NCI-H146 (cell line): ENCODE measurements at regions not wholly inside any gene's neighbourhood (a gene's known extent, or its start where the extent isn't known, plus 50 kb on each side); places are given as distances from the start of the nearest gene placed in this dataset.
A peak's percentile ranks its signal among the peaks of the same experiment; 100 is the strongest.

Experiments
- DNase-seq: peaks from one replicate; lab custom pipeline; 2025; lab: John Stamatoyannopoulos, UW

DNA sequence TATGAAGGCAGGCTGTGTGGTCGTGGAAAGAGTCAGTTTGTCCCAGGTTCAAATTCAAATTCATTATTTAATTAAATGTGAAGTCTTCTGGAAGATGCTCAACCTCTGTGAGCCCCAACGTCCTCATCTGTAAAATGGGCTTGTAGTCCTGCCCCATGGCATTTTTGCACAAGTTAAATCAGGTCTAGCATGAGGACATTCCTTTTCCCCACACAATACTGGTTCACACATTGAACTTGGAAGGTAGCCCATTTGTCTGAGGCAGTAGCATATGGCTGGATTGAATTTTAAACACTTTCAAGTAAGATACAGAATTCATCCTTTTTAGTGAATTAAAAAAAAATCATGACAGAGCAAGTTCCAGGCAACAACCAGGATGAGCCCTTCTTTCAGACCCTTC lies 665.4 kb upstream of the HS6ST1 start:
- DNase-seq: no peak

DNA sequence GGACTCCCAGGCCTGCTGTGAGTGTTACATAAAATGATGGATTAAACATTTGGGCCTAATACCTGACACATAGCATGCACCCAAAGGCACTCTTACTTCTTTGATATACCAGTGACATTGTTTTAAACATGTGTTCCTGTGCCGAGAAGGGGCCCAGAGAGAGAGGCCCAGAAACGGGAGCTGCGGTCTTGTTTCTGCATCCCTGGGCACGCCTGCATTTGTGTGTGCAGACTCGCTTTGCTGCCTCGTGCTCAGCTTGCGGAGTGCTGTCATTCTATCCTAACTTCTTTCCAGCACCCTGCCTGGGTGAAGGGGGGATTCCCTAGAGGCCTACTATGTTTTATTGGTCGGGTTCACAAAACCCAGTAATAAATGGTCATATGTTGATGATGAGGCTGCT lies 666.2 kb upstream of the HS6ST1 start:
- no peak for DNase-seq

DNA sequence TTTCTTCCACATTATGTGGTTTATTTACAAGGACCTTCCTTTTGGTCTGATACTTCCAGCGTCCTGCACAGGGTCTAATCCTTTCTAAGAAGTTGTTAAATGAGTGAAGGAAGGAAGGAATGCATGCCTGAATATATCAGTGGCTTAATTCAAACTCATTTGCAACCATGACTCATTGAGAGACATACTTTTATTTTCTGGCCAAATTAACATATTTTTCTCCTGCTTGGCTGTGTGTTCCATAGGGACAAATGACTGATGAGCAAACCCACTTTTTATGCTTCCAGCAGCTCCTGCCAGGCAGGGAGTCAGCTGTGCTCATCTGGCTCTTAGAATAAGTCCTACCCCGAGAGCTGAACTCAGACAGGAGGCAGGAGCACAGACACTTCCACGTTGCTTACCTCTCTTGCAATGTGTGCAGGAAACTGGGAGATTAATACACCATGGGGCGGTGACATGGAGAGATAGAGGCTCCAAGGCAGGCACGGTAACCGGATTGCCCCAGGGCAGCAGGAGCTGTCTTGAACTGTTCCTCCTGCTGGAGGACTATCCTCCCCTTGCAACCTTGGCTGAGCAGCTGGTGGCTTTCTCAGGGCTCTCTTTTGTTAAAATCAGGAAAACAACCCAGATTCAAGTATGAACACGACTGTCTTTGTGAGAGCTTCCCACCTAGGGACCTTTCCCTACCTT lies 667.5 kb upstream of the HS6ST1 start:
- DNase-seq: no peak

DNA sequence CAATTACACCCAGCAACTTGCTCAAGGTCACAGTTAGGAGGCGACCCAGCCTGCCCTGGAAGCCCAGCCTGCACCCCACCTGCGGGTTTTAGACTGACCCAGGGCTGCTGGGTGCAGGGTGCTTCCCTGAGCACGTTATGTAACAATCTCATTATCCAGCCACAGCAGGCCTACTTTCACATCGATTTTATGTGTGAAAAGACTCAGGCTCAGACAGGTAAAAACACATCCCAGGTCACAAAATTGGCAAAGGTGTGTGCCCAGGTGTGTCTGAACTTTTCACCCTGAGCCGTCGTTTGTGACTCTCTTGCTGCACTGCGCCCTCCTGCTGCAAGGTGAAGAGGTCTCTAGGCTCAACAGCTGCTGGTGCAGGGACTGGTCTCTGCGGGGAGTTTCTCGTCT lies 668.2 kb upstream of the HS6ST1 start:
- DNase-seq: peak; percentile 53

DNA sequence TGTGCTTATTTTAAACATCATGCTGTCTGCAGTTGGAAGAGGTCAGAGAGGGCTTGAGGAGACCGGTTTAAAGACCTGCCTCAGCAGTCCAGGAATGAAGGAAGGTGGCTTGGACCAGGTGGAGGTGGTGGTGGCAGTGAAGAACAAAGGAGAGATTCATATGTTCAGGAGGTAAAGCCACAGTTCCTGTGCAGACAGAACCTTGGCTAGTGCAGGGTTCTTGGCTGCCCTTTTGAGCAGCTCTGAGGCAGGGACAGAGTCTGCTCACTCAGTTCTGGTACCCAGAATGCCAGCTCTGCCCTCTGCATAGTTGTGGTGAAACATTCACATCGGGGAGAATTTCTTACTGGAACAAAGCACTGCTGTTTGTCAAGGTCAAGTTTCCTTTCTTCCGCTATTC lies 669.7 kb upstream of the HS6ST1 start:
- no peak for DNase-seq

DNA sequence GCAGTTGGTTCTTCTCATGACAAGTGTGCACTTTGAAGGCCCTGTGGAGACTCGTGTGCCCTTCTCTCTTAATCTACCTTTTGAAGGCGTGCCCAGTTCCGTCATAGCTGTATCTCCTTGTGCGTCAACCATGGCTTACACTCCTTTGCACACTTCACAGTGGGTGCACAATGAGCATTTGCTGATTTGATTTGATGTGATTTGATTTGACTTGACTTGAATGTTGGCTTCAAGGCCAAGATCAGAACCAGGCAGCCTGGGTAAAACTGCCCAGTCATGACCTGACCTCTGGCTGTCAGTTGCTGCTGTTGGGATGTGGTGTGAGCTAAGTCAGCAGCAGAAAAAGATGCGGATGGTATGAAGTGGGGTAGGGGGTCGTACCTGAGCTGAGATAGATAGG lies 670.3 kb upstream of the HS6ST1 start:
- DNase-seq: no peak

DNA sequence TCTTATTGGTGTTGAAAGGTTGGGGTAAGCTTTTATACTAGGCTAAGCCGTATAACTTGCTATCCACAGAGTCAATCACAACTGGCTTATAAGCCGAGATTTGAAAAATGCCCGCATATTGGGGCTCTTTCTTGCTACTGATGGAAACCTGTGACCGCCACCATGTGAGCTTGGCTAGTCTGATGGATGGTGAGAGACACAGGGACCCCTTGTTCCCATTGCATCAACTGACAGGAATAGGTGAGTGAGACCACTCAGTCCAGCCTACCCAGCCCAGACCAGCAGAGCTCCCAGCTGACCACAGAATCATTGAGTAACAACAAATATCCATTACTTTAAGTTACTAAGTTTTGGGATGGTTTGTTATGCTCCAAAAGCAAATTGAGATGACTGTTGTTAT lies 676.4 kb upstream of the HS6ST1 start:
- DNase-seq: no peak

DNA sequence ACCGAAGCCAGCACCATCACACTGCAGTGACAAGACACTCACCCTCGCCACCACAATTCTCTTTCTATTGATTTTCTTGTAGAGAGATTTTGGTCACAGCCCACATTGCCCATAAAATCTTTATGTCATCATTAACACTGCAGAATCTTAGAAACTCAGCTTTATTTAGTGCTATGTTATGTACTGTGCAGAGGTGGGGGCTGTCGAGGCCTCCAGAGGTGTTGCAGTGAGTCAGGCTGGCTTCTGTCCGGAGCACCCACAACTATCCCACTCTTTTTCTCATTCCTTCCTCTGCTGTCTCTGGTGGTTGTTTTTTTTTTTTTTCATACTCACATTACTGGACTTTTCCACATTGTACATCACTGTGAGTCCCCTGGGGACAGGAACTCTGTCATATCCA lies 677.4 kb upstream of the HS6ST1 start:
- no peak for DNase-seq

DNA sequence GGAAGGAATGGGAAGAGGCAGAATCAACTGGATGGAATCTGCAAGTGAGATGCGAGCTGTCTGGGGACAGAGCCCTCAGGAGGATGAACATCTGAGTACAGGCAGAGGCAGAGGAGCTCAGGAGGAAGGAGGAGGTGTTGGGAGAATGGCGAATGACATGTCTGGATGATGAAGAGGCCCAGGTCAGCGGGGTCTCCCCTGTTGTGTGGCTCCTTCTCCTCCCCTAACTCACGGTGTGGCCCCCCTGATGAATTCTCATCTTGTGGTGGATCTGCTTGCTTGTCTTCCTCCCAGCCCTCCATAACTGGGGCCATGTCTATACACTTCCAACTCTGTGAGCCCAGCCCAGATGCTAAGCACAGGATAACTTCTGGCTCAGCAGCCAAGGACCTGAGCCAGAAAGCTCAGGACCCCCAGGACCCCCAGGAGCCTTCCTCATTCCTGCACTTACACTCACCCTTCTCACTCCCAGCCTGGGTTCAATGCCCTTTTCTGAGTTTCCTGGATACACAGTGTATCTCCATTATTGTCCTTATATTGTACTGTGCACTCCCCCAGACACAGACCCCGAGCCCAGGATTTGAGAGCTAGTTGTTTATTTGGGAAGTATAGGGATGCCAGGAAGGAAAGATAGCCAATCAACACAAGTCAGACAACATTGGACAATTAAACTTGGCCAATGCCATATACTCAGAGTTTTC lies 678.6 kb upstream of the HS6ST1 start:
- no peak for DNase-seq

DNA sequence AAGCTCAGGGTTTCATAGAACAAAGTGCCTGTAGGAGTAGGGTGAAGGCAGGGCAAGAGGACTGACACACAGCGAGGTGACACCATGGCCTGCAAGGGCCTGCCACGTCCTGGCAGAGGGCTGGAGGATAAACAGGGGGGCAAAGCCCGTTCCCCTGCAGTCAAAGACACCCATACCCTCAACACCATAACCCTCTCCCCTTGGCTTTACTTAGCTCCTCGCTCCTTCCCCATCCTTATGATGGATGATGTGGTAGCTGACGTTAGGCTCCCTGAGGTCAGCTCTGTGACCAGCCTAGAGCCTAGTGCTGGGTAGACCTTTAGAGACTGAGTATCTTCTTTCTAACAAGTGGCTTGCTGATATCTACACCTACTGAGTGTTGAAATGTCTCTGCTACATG lies 683.3 kb upstream of the HS6ST1 start:
- DNase-seq: no peak

DNA sequence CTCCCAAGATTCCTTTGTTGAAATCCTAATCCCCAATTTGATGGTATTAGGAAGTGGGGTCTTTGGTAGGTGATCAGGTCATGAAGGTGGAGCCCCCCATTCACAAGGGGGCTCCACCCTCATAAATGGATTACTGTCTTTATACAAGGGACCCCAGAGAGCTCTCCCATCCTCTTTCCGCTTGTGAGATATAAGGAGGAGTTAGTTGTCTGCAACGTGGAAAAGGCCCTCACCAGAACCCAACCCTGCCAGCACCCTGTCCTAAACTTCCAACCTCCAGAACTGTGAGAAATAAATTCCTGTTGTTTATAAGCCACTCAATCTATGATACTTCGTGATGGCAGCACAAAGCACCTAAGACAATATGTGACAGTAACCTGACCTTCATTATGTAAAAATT lies 684.1 kb upstream of the HS6ST1 start:
- DNase-seq: no peak

DNA sequence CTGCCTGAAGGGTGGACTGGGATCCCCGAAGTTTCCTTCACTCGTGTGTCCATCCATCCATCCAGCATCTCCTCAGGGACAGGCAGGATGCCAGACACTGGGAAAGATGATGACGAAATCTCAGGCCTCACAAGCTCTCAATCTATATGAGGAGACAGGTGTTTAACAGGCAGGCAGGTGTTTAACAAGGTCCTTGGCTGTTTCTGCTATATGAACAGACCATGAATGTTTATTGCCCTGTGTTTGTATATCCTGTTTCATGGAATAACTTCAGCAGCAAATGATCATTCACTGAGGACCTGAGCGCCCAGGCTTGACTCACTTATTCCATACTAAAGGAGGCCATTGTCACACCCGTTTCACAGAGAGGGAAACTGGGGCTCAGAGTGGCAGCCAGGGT lies 685.8 kb upstream of the HS6ST1 start:
- DNase-seq: peak; percentile 20

DNA sequence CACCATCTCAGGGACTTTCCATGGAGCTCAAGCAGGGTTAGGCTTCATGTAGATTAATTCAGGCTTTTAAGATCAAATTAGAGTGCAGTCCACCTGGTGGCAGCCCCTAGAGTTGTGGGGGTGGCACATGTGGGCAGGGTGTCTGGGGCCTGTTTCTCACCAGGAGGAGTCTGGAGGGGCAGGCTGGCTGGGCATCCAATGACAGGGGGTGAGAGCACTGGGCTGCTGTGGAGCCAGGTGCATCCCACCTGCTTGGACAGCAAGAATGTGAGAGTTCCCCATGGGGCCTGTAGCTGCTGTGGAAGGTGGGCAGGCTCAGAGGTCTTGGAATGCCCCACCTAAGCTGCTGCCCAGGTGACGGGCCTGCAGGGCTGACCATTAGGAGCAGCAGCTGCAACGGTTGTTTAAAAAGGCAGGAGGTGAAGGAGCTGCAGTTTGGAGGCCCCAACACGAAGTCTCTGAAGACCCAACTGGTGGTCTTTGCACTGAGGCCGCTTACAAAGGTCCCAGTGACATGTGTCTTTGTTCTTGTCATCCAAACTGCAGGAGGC lies 686.3 kb upstream of the HS6ST1 start:
- no peak for DNase-seq

DNA sequence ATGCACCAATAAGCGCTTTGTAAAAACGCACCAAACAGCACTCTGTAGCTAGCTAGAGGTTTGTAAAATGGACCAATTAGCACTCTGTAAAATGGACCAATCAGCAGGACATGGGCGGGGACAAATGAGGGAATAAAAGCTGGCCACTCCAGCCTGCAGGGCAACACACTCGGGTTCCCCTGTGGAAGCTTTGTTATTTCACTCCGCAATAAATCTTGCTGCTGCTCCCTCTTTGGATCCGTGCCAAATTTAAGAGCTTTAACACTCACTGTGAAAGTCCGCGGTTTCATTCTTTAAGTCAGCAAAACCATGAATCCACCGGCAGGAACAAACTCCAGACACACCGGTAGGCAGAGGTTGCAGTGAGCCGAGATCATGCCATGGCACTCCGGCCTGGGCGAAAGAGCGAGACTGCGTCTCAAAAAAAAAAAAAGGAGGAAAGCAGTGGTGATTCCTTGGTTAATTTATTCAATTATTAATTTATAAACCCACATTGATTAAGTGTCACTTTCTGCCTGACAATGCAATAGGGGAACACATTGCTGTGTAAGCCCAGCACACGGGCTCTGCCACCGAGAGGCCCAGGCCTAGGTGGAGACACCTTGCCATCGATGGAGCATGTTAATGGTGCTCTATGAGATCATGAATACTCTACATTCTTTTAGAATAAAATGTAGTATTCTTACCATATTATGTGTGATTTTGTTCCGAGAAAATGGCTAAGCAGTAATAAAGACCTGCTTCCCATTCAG lies 687.6 kb upstream of the HS6ST1 start:
- no peak for DNase-seq

DNA sequence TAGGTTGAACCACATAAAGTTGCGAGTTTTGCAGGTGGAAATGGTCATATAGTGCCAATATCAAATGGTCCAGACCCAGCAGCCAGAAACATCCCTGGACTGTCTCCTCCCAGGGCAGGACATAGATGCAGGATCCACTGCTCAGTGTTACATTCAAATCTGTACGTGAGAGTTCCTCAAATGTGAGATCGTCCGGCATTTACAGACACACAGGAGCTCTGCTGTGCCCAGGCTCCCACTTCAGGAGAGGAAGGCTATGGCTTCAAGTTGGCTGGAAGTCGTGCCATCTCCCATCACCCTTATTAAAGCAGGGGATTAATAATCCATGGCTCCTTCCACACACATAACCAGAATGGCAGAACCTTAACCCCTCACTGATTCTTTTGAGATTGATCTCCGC lies 688.2 kb upstream of the HS6ST1 start:
- DNase-seq: no peak

DNA sequence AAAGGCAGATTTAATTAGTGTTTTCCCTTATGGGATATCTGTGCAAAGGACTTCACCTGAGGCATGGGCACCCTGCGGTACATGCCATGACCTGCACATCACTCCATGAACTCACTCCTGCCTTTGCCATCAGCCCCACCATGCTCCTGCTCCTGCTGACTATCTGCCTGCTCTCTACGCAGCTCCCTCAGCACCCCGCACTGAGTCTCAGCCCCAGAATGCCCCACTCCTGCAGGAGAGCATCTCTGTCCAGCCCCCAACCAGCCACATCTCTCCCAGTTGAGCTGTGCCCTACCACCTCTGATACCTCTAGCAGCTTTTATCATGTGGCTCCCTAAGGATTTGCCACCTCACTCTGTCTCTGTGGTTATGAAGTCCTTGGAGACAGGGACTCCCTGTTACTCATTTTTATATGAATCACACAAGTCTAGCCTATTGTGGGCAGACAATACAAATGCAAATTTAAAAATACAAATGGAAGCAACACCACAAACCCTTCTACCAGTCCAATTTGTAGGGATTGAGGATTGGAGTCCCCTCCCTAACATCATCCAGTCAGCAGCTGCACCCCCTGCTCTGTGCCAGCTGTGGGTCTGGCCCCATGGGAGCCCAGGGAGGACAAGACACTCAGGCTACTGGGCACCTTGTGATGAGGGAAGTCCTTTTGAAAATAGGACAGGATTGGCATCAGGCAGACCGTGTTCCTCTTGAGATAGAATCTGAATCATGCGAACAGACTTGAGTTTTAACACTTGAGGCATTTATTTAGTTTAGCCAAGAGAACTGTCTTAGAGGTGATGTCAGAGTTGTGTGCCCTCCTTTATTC lies 689.6 kb upstream of the HS6ST1 start:
- DNase-seq: no peak

DNA sequence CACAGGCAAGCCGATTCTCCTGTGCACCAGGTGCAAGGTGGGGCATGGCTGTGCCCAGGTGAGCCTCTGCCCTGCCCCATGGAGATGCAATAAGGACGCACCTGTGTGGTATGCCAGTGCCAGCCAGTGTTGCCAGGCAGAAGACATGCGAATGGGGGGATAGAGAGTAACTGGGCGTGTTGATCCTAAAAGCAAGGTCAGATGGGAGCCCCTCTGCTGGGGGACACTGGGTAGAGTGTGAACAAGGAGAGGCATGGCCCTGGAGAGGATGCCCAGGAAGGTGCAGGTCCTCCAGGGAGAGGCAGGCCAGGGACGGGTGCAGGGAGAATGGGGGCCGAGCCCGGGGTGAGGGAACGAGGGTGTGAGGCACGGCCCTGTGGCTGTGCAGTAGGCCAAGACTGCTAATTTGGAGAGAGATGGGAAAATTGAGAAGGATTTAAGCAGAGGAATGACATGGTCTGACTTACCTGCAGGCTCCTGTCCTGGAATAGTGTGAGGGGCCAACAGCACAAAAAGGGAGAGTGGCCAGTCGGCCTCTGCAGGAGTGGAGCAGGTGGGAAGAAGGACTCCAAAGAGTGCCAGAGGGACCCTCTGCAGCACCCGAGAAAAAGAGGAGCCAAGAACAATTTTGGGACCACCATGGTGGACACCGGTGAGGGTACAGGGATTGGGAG lies 690.4 kb upstream of the HS6ST1 start:
- no peak for DNase-seq

DNA sequence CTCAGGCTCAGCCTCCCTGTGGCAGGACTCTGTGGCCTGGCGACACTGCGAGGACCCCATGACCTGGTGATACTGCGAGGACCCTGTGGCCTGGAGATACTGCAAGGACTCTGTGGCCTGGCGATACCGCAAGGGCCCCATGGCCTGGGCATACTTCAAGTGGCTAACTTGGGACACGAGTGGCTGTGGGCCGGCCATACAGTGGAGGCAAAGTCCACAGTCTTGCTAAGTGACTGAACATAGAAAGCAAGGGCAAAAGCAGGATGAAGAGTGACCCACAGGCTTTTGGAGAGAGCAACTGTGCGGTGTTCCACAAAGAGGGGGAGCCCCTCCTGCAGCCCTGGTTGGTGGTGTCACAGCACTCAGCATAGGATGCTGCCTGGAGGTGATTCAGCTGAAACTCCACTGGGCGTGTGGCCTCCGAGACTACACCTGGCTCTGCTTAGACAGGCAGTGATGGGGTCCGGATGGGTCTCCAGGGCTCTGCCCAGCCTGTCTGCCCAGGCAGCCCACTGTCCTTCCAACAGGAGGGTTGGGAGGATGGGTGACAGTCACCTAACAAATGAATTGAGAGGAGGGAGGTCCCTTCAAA lies 691.0 kb upstream of the HS6ST1 start:
- DNase-seq: no peak

DNA sequence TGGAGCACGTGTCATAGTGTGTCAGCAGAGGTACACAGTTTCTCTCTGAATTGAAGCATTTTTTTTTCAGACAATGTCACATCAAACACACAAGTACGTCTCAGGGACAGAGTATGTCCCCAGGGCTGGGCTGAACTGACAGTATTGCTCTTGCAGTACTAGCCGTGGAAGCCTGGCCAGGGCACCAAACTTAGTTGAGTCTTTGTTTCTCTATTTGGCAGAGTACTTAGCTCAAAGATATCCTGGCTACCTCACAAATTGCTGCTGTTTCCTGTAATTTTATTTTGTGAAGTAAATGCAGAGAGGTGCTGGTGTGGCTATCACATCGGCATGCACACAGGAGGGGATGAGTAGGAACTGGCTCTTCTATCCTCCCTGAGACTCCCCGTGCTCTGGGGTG lies 691.6 kb upstream of the HS6ST1 start:
- no peak for DNase-seq

DNA sequence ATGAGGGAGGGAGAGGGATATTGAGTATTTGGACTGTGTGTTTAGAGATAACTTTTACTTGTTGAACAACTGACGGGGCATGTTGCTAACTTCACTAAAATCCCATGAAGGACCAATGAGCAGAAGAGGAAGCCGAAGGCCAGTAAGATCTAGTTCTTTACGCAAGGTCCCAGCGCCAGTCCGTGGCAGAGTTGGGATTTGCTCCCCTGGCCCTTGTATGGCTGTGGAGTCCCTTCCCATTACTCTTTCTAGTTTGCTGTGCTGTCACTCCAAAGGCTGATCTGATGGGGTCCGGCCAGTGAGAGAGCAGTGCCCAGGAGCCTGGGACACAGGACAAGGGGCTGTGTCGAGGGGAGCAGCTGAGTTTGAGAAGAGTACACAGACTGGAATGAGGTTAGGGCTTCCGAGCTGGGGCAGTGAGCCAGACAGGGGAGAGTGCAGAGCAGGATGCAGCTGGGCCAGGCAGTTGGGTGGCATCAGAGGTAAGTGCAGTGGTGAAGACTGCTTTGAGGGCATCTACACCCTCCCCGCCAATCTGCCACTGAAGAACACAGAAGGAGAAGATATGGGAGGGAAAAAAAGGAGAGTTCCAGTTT lies 692.9 kb upstream of the HS6ST1 start:
- DNase-seq: no peak

DNA sequence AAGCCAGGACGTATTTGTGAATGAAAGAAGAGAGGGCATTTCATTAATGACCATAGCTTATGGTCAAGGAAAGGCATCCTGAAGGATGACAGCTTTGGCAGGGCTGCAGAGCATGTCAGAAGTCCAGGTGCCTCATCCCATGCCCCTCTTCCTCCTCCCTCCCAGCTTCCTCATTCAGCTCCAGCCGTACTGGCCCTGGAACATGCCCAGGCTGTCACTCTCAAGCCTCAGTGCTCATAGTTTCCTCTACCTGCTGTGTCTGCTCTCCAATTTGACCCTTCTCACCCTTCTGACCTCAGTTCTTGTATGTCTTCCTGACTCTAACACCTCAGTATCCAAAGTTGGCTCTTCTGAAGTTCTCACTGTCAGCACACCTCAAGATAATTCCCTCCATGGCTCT lies 695.8 kb upstream of the HS6ST1 start:
- DNase-seq: no peak
